ENCODE measurements at regions not wholly inside any gene's neighbourhood (a gene's known extent, or its start where the extent isn't known, plus 50 kb on each side); places are given as distances from the start of the nearest gene placed in this dataset.
A peak's percentile ranks its signal among the peaks of the same experiment; 100 is the strongest.

GRCh38 chr9:136603901-136604814, 58.3 kb upstream of the NOTCH1 start:
- Histone ChIP-seq H4K20me1 (ENCODE audit: control insufficient read depth, insufficient read depth, low read length, poor library complexity, severe bottlenecking) (no peaks in the 10 kb centered on the region), H3K9ac (ENCODE audit: low read length) (no peak overlapping the region), H3K4me3 (ENCODE audit: control extremely low read depth in 1 of 5, extremely low read depth in 1 of 5, insufficient read depth in 1 of 5, low read depth in 2 of 5, low read length in 4 of 5) (no peak overlapping the region), H3K79me2 (ENCODE audit: control insufficient read depth, insufficient read depth, low read length) (no peaks in the 10 kb centered on the region), H3K4me2 (replicated peaks; ENCODE audit: low read depth, low read length, poor library complexity, severe bottlenecking) (peak overlapping the region; percentile 19), H3K9me3 (ENCODE audit: control extremely low read depth in 1 of 3, control insufficient read depth in 2 of 3, insufficient read depth in 1 of 3, low read length in 2 of 3) (peaks cover 0 to 15% (median 0%) of the 10 kb centered on the region in 3 donors), H2AFZ (ENCODE audit: insufficient read depth, low read depth, low read length, poor library complexity, severe bottlenecking) (no peak overlapping the region), H3K4me1 (ENCODE audit: control insufficient read depth in 2 of 2, insufficient read depth in 2 of 2, low read length in 2 of 2) (peaks cover 6 to 10% of the 10 kb centered on the region in 2 donors), H3K36me3 (replicated peaks in 1 of 2; ENCODE audit: control extremely low read depth in 1 of 2, control insufficient read depth in 1 of 2, extremely low read depth in 1 of 2, insufficient read depth in 2 of 2, low read length in 1 of 2) (no peaks in the 10 kb centered on the region), H3K27ac (ENCODE audit: low read length in 2 of 2) (no peak overlapping the region), H3K27me3 (replicated peaks in 1 of 4; ENCODE audit: control extremely low read depth in 1 of 4, control insufficient read depth in 3 of 4, insufficient read depth in 4 of 4, low read length in 3 of 4) (peaks cover 0 to 29% (median 5%) of the 10 kb centered on the region in 4 experiments)
- no peak overlapping the region for H3K27ac Mint-ChIP-seq
- H3K4me1 Mint-ChIP-seq, result peaks cover 3% of the 10 kb centered on the region
- H3K27me3 Mint-ChIP-seq, result peaks cover 12% of the 10 kb centered on the region
- CTCF ChIA-PET, result no interaction called here
- intact Hi-C loops (cut with micrococcal nuclease), result no loop called here
- DNase-seq, result no peak
- H3K9me3 Mint-ChIP-seq (ENCODE audit: insufficient read depth), result no peaks in the 10 kb centered on the region
- H3K4me3 Mint-ChIP-seq, result no peak overlapping the region
- WGBS (ENCODE audit: insufficient coverage), result 37% methylated on average over 28 of the region's 33 CpGs
- no peak for ATAC-seq (ENCODE audit: low read depth)
- TF ChIP-seq EZH2 (IDR thresholded peaks at IDR 0.05; ENCODE audit: borderline replicate concordance, insufficient read depth, low read depth, low read length, poor library complexity, severe bottlenecking), result no peak
- TF ChIP-seq CTCF (IDR thresholded peaks at IDR 0.05), result no peak
- POLR2A ChIA-PET, result interaction anchor here (0.7 kb wide), 1 partner anchor 52 kb away, joined by 3 read pairs; no protein-coding TSS in a partner anchor

- Histone ChIP-seq H3K9ac (ENCODE audit: low read length) (no peak overlapping the region), H3K4me1 (ENCODE audit: control insufficient read depth in 2 of 2, insufficient read depth in 2 of 2, low read length in 2 of 2) (peaks cover 6 to 10% of the 10 kb centered on the region in 2 donors), H3K36me3 (replicated peaks in 1 of 2; ENCODE audit: control extremely low read depth in 1 of 2, control insufficient read depth in 1 of 2, extremely low read depth in 1 of 2, insufficient read depth in 2 of 2, low read length in 1 of 2) (no peaks in the 10 kb centered on the region), H3K9me3 (ENCODE audit: control extremely low read depth in 1 of 3, control insufficient read depth in 2 of 3, insufficient read depth in 1 of 3, low read length in 2 of 3) (peaks cover 0 to 15% (median 0%) of the 10 kb centered on the region in 3 donors), H3K27ac (ENCODE audit: low read length in 2 of 2) (no peak overlapping the region), H3K27me3 (replicated peaks in 1 of 4; ENCODE audit: control extremely low read depth in 1 of 4, control insufficient read depth in 3 of 4, insufficient read depth in 4 of 4, low read length in 3 of 4) (peaks cover 0 to 35% (median 6%) of the 10 kb centered on the region in 4 experiments), H3K4me3 (ENCODE audit: control extremely low read depth in 1 of 5, extremely low read depth in 1 of 5, insufficient read depth in 1 of 5, low read depth in 2 of 5, low read length in 4 of 5) (no peak overlapping the region), H2AFZ (ENCODE audit: insufficient read depth, low read depth, low read length, poor library complexity, severe bottlenecking) (no peak overlapping the region), H3K79me2 (ENCODE audit: control insufficient read depth, insufficient read depth, low read length) (no peaks in the 10 kb centered on the region), H3K4me2 (replicated peaks; ENCODE audit: low read depth, low read length, poor library complexity, severe bottlenecking) (no peak overlapping the region), H4K20me1 (ENCODE audit: control insufficient read depth, insufficient read depth, low read length, poor library complexity, severe bottlenecking) (no peaks in the 10 kb centered on the region)
- TF ChIP-seq EZH2 (IDR thresholded peaks at IDR 0.05; ENCODE audit: borderline replicate concordance, insufficient read depth, low read depth, low read length, poor library complexity, severe bottlenecking), result no peak
- no peak for TF ChIP-seq CTCF (IDR thresholded peaks at IDR 0.05)
- H3K27ac Mint-ChIP-seq, result no peak overlapping the region
- intact Hi-C loops (cut with micrococcal nuclease), result no loop called here
- H3K4me1 Mint-ChIP-seq, result peaks cover 3% of the 10 kb centered on the region
- H3K27me3 Mint-ChIP-seq, result peaks cover 8% of the 10 kb centered on the region
- ChIA-PET POLR2A (no interaction called here), CTCF (no interaction called here)
- H3K4me3 Mint-ChIP-seq, result no peak overlapping the region
- DNase-seq (no peak), ATAC-seq (ENCODE audit: low read depth) (no peak)
- no peaks in the 10 kb centered on the region for H3K9me3 Mint-ChIP-seq (ENCODE audit: insufficient read depth)
- 96% methylated on average over 12 of the region's 12 CpGs for WGBS (ENCODE audit: insufficient coverage)
Measured at GRCh38 chr9:136603216-136603615, 57.4 kb upstream of the NOTCH1 start.

All from B cell (primary cell).